ENCODE measurements at regions not wholly inside any gene's neighbourhood (a gene's known extent, or its start where the extent isn't known, plus 50 kb on each side); places are given as distances from the start of the nearest gene placed in this dataset.
"Not testable (repeated sequence)": the region's sequence is repeated elsewhere in the genome, so short reads cannot be mapped to it uniquely, and the experiment has no call there.

DNA sequence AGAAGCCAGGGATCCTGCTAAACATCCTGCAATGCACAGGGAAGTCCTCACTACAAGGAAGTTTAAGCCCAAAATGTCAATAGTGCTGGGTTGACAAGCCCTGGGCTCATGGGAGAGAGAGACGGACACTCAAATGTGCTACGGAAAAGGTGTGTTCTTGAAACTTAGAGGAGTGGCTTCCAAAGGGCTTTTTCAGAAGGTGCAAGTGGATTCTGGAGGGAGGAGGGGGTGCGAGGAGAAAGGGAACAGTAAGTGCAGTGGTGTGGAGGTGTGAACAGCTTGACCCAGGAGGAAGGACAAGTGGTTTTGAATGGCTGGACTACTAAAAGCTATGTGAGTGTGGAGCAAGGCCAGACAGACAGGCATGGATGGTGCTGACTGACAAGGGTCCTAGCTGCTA, 50.4 kb upstream of the CECR2 start:
- DNase-seq = no peak

DNA sequence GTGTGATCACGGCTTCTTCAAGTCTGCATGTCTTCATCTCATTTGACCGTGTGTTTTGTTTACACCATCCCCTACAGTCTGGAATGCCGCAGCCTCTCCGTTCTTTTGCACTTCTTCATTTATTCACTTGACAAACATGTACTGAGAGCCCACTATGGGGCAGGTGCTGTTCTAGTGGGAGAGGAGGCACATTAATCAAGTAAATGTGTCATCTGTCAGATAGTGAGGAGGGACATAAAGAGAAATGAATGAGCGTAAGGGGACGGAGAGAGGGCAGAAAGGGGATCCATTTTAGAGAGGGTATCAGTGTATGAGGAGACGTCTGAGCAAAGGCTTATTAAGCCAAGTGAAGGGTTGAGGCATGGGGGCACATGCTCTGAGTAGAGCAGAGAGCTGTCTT, 54.0 kb upstream of the CECR2 start:
- no peak for DNase-seq

- DNase-seq = no peak
Observed at GRCh38 chr22:17314487-17314886, 54.8 kb upstream of the CECR2 start.

- DNase-seq = no peak
Observed at GRCh38 chr22:17313626-17314025, 55.6 kb upstream of the CECR2 start.

DNA sequence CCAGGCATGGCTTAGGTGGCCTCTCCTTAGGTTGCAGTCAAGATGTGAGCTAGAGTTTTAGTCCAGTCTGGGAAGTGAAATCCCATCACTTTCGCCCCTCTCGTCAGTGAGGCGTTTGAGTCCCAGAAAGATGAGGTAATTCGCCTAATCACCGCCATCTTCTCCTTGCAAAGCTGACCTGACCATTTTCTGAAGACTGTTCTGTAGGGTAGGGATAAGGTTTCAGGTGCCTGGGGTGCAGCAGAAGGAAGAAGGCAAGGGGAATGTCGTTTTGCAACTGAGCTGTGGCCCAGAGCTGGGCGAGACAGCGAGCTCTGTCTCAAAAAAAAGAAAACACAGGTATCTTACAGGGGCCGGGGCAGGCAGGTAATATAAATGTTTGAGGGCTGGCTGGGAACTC, 61.7 kb upstream of the CECR2 start:
- DNase-seq = no peak

GRCh38 chr22:17305076-17305475, 64.2 kb upstream of the CECR2 start:
- DNase-seq = no peak

DNA sequence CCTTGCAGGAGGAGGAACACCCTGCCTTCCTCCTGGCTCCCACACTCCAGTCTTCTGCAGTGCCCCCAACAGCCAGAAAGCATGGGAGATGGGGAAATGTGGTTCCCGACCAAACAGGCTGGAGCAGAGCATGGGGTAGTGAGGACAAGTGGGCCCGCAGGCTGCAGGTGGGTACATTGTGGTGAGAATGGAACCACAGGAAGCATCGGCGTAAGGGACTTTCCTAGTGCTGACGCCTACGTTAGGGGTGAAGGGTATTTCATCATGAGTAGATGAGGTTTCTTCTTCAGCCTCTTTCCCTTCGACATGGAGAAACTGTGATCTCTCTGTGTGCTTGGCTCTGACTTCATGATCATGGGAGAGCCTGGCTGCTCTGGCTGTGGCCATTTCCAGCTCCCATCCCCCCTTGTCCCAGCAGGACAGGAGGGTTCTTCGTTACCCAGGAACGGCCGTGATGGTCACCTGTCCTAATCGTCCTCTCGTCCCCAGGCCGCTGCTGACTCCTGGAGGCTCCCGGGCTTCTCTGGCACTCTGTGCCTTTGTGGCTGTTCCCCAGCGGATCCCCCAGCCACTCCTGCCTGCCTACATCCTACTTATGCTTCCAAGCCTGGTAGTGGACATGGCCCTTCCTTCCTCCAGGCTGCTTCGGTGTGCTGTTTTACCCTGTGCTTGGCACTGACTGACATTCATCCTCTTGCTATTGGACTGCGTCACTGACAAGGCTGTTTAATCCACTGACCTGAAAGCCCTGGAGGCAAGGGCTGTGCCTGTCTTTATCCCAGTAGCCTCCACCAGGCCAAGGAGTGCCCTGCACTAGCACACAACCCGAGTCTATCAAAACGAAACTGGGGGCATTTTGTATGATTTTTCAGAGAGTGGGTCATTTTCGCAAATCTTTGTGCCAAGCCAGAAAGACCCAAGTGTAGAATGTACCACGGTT, 65.2 kb upstream of the CECR2 start:
- peak; percentile 85 for DNase-seq

GRCh38 chr22:17303441-17303839, 65.8 kb upstream of the CECR2 start:
- no peak for DNase-seq

DNA sequence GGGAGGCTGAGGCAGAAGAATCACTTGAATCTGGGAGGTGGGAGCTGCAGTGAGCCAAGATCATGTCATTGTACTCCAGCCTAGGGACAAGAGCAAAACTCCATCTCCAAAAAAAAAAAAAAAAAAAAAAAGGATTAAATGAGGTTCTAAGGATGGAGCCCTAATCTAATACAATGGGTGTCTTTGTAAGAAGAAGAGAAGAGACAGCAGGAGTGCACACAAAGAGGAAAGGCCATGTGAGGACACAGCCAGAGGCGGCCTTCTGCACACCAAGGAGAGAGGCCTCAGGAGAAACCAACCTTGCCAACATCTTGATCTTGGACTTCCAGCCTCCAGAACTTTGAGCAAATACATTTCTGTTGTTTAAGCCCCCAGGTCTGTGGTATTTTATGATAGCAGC, 66.6 kb upstream of the CECR2 start:
- no peak for DNase-seq

- DNase-seq = no peak
Observed at GRCh38 chr22:17300926-17301325, 68.3 kb upstream of the CECR2 start.

- DNase-seq = not testable (repeated sequence)
Observed at GRCh38 chr22:17298805-17299502, 70.3 kb upstream of the CECR2 start.

- DNase-seq = no peak
Observed at GRCh38 chr22:17285656-17286055, 66.4 kb upstream of the ADA2 start.

- peak; percentile 6 for DNase-seq
Observed at GRCh38 chr22:17284888-17285287, 65.7 kb upstream of the ADA2 start.

GRCh38 chr22:17284466-17284865, 65.2 kb upstream of the ADA2 start:
- no peak for DNase-seq

- not testable (repeated sequence) for DNase-seq
Observed at GRCh38 chr22:17283865-17284264, 64.6 kb upstream of the ADA2 start.

GRCh38 chr22:17283423-17283822, 64.2 kb upstream of the ADA2 start:
- no peak for DNase-seq

DNA sequence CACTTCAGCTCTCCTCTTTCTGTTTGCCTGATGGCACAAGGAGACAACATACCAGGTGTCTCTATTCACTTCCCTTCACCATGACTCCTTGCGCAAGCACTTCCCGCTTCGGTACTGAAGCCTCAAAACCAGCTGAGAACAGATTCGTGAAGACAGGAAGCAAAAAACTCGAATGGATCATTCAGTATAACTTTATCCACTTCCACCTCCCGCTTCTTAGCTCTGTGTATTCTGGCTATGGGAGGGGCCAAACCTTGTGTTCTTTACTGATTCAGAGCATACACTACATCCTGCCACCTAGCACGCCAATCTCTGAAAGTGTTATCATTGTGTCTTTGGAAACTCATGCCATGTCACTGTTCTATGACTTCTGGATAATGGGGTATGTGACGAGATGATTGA, 62.2 kb upstream of the ADA2 start:
- DNase-seq = peak; percentile 52

GRCh38 chr22:17281026-17281425, 61.8 kb upstream of the ADA2 start:
- DNase-seq = no peak

DNA sequence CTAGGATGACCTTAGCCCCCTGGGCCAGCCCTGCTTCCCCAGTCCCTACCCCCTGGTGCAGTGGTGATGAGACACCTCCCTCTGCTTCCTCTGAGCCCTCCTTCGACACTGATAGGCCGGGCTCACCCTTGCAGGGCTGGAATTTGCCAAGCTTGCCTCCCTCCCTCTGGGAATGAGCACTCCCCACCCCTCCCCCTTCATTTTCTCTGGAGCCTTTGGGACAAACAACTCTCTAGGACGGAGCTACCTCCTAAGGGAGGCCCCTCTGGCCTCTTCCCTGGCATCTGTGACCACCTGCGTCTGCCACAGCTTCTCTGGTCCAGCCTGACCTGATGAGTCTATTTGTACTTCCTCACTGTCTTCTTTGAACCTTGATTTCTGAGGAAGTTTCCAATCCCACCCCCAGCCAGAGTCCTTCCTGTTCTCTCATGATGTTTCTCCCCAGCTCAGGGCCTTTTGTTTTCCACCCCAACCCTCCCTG, 53.3 kb upstream of the ADA2 start:
- DNase-seq = peak; percentile 27

DNA sequence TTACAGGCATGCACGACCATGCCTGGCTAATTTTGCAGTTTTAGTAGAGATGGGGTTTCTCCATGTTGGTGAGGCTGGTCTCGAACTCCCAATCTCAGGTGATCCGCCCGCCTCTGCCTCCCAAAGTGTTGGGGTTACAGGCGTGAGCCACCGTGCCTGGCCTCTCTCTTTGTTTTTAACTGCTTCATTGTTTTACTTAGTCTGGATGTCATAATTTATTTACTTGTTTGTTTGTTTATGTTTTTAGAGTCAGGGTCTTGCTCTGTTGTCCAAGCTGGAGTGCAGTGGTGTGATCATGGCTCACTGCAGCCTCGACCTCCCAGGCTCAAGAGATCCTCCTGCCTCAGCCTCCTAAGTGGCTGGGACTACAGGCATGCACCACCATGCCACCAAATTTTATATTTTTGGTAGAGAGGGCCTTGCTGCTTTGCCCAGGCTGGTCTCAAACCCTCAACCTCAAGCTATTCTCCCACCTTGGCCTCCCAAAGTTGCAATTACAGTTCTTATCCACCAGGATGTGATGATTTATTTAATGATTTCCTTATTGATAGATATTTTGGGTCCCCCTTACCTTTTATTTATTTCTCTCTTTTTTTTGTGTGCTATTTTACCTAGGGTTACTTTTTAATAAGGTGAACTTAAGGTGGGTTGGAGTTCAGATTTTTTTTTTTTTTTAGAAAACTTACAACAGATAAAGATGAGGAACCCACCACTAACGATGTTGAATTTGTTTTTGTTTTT, 52.6 kb upstream of the ADA2 start:
- no peak for DNase-seq

DNA sequence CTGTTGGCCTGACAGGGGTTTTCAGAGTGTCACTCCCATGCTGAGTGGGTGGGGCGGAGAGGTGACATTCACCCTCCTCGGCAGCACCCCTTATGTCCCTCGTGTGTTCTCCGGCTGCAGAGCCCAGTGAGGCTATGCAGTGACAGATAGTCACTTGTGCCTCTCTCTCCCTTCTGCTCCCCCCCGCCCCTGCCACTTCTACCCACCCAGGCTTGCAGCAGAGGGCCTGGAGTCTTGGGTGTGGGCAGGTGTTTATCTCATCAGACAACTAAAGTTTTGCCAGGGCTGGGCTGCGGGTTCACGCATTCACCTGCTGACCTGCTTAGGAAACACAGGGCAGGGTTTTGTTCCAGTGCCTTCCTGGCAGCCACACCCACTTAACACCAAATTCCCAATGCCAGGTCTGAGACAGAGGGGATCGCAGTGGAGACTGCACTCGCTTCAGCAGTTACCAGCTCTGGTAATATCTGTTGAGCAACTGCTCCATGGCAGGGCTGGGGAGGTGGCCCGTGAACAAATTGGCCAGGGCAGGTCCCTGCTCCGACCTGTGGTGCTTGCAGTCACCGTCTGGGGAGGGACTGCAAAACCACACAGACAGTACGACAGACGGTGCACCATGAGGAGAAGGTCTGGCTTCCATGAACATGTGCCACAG, 50.5 kb upstream of the ADA2 start:
- no peak for DNase-seq

DNA sequence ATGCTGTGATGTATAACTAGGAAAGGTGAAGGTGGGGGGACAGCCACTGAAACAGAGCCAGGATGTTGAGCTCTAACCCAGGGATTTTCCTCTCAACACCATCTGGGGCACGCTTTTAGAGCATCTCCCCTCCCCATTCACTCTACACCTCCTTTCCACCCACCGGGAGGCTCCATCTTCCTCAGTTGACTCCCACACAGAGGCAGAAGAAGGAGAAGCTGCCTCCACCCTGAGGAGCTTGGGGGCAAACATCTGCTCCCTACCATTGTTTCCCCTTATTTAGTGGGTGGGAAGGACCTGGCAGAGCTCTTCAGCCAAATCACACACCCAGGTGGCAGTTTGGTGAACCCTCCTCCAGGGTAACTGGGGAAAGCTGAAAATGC, 50.0 kb upstream of the ADA2 start:
- DNase-seq = no peak
